Endothelial cell of umbilical vein (primary cell): ENCODE measurements at regions not wholly inside any gene's neighbourhood (a gene's known extent, or its start where the extent isn't known, plus 50 kb on each side); places are given as distances from the start of the nearest gene placed in this dataset.
A peak's percentile ranks its signal among the peaks of the same experiment; 100 is the strongest.

ENCODE experiments used
- BruUV-seq: library from RNA; stranded (reverse); fragments of 400-500 nt; replicated peaks from 2 replicates; lab custom pipeline; 2021; lab: Mats Ljungman, UMichigan
- CTCF ChIA-PET: fragments of 300-600, 350-600 bp; sonication (Branson Sonifier 250); formaldehyde crosslinking; loops from one replicate; lab custom pipeline; 2021; ENCODE audit warnings: antibody characterized with exemption, inconsistent platforms; lab: Charles Lee
- POLR2A ChIA-PET: fragments of 300-600, 350-600 bp; sonication (Branson Sonifier 250); formaldehyde crosslinking; loops from one replicate; lab custom pipeline; 2021; ENCODE audit warnings: antibody characterized with exemption, inconsistent platforms; lab: Charles Lee
- DNase-seq: peaks from one replicate; pipeline ENCODE4 v3.0.0-alpha.2; 2011; ENCODE audit warnings: low read depth, low spot score
- FAIRE-seq: peaks from 2 replicates; lab custom pipeline; 2011; peaks lifted over from hg19 to GRCh38; lab: Jason Lieb, UNC
- H2AFZ ChIP-seq: 2 replicates; pipeline ENCODE4 v1.6.0; 2012; ENCODE audit warnings: low read depth, low read length, control low read depth, inconsistent platforms
- H3K27ac ChIP-seq: 2 replicates; pipeline ENCODE4 v1.5.1; 2011; ENCODE audit warnings: low read depth, mild to moderate bottlenecking, control low read depth, low read length, moderate library complexity; ENCODE audit not compliant: insufficient read depth
- H3K27me3 ChIP-seq, 2 experiments: 2 replicates each; pipeline versions ENCODE4 v1.6.0 to v1.6.1; 2011; ENCODE audit warnings: low read length in 2 of 2, mixed read lengths in 1 of 2; ENCODE audit not compliant: control insufficient read depth in 2 of 2, insufficient read depth in 2 of 2
- H3K36me3 ChIP-seq, 2 experiments: 2 replicates in 1 of 2; 3 replicates in 1 of 2; pipeline ENCODE4 v1.5.1; 2011; ENCODE audit warnings: low read length in 2 of 2, mild to moderate bottlenecking in 1 of 2, moderate library complexity in 1 of 2; ENCODE audit not compliant: control insufficient read depth in 2 of 2, insufficient read depth in 2 of 2; ENCODE audit errors: extremely low read depth in 1 of 2
- H3K4me1 ChIP-seq: 3 replicates; pipeline ENCODE4 v1.5.1; 2011; ENCODE audit warnings: mild to moderate bottlenecking, low read length; ENCODE audit not compliant: control insufficient read depth, insufficient read depth; ENCODE audit errors: extremely low read depth
- H3K4me2 ChIP-seq: 2 replicates; pipeline ENCODE4 v1.6.1; 2011; ENCODE audit warnings: low read length, control low read depth, mixed read lengths; ENCODE audit not compliant: insufficient read depth
- H3K4me3 ChIP-seq, 3 experiments: fragments of 200-600 bp in 1 of 3; sonication (generic), shearing (Covaris generic) in 1 of 3; replicated peaks in 1 of 3; 2 replicates each; pipeline ENCODE4 v1.5.1; 2011 to 2016; ENCODE audit warnings: control low read depth in 3 of 3, low read length in 3 of 3, mild to moderate bottlenecking in 2 of 3, inconsistent platforms in 1 of 3, low read depth in 1 of 3, moderate library complexity in 1 of 3; ENCODE audit not compliant: insufficient read depth in 1 of 3
- H3K79me2 ChIP-seq: 2 replicates; pipeline ENCODE4 v1.6.0; 2012; ENCODE audit warnings: low read length, inconsistent platforms; ENCODE audit not compliant: control insufficient read depth, insufficient read depth
- H3K9ac ChIP-seq: replicated peaks from 2 replicates; pipeline ENCODE3; 2011; ENCODE audit warnings: low read length, control low read depth; ENCODE audit not compliant: insufficient read depth; ENCODE audit errors: extremely low read depth
- H3K9me1 ChIP-seq: replicated peaks from 3 replicates; pipeline ENCODE4 v1.6.0; 2011; ENCODE audit warnings: mild to moderate bottlenecking, low read length; ENCODE audit not compliant: control insufficient read depth, insufficient read depth; ENCODE audit errors: extremely low read depth
- H3K9me3 ChIP-seq: replicated peaks from 2 replicates; pipeline ENCODE4 v1.5.1; 2012; ENCODE audit warnings: low read length, inconsistent platforms; ENCODE audit not compliant: control insufficient read depth, insufficient read depth
- H4K20me1 ChIP-seq: replicated peaks from 2 replicates; pipeline ENCODE3; 2011; ENCODE audit warnings: mild to moderate bottlenecking, low read length; ENCODE audit not compliant: control insufficient read depth, insufficient read depth; ENCODE audit errors: extremely low read depth
- EZH2 ChIP-seq: IDR thresholded peaks from 2 replicates; pipeline ENCODE4 v1.6.1; 2012; ENCODE audit warnings: borderline replicate concordance, low read depth, mild to moderate bottlenecking, moderate library complexity, low read length, inconsistent platforms; ENCODE audit not compliant: severe bottlenecking
- FOS ChIP-seq: IDR thresholded peaks from 2 replicates; pipeline ENCODE4 v1.6.1; 2011; ENCODE audit warnings: mild to moderate bottlenecking, low read length, moderate library complexity, borderline replicate concordance; ENCODE audit not compliant: insufficient read depth
- JUN ChIP-seq: IDR thresholded peaks from 2 replicates; pipeline ENCODE4 v1.6.1; 2011; ENCODE audit warnings: borderline replicate concordance, low read depth; ENCODE audit not compliant: insufficient read length, insufficient read depth
- MAX ChIP-seq: IDR thresholded peaks from 2 replicates; pipeline ENCODE4 v1.6.1; 2011; ENCODE audit not compliant: insufficient read depth, insufficient read length
- MYC ChIP-seq: IDR thresholded peaks from one replicate; pipeline ENCODE4 v1.6.1; 2011; ENCODE audit warnings: mild to moderate bottlenecking, low read depth, low read length
- POLR2A ChIP-seq: IDR thresholded peaks from 2 replicates; pipeline ENCODE4 v1.6.1; 2012; ENCODE audit warnings: low read depth, mild to moderate bottlenecking, control low read depth, low read length
- POLR2AphosphoS5 ChIP-seq: IDR thresholded peaks from 2 replicates; pipeline ENCODE4 v1.6.1; 2012; ENCODE audit warnings: low read depth, mild to moderate bottlenecking, control low read depth, low read length, moderate library complexity; ENCODE audit not compliant: insufficient read depth
- dilution Hi-C: fragments of 300-500 bp; cut with MboI; formaldehyde crosslinking; loops from one replicate; pipeline ENCODE4 v1.15.0; 2019; ENCODE audit warnings: low sequenced_read_pairs; ENCODE audit not compliant: extremely low pct_ligation_motif_present
- intact Hi-C: fragments of 100-400 bp; cut with micrococcal nuclease; formaldehyde crosslinking; loops from one replicate; pipeline ENCODE4 v1.10.0; 2022

- peak; percentile 64 for DNase-seq
- FAIRE-seq, result peak; percentile 77
- TF ChIP-seq FOS (peak; percentile 53), JUN (peak; percentile 73), EZH2 (no peak), POLR2AphosphoS5 (no peak), MYC (no peak)
- H3K9ac ChIP-seq, result peak overlapping the region; percentile 22
- peak overlapping the region; percentile 82 for H3K27ac ChIP-seq
- no peaks in the 10 kb centered on the region for H3K9me1 ChIP-seq
- dilution Hi-C loops (no loop called here), intact Hi-C loops (no loop called here)
- H3K4me2 ChIP-seq, result peak overlapping the region; percentile 48
- no peaks in the 10 kb centered on the region for H3K9me3 ChIP-seq
- peaks cover 49% of the 10 kb centered on the region for H3K4me1 ChIP-seq
- H3K27me3 ChIP-seq, result no peaks in the 10 kb centered on the region
- CTCF ChIA-PET, result interaction anchor here (1.0 to 1.7 kb wide), 4 partner anchors 33 to 204 kb away, joined by 4 to 6 read pairs (median 4); partner anchors contain the start of gene SEMA6D
- POLR2A ChIA-PET, result no interaction called here
- H4K20me1 ChIP-seq, result no peaks in the 10 kb centered on the region
- peak overlapping the region; percentile 77 for H2AFZ ChIP-seq
- H3K79me2 ChIP-seq, result no peaks in the 10 kb centered on the region
- H3K36me3 ChIP-seq, result no peaks in the 10 kb centered on the region
- no peak overlapping the region for H3K4me3 ChIP-seq
- BruUV-seq, result TSS peak; percentile 27
These were observed 203.1 kb upstream of the SEMA6D start for GRCh38 chr15:47514200-47514652.

- Histone ChIP-seq H3K27ac (peak overlapping the region; percentile 66), H3K9me3 (no peaks in the 10 kb centered on the region), H3K4me3 (no peak overlapping the region), H3K9ac (peak overlapping the region; percentile 58), H3K4me2 (peak overlapping the region; percentile 84), H3K36me3 (no peaks in the 10 kb centered on the region), H4K20me1 (no peaks in the 10 kb centered on the region), H2AFZ (no peak overlapping the region), H3K9me1 (no peaks in the 10 kb centered on the region), H3K4me1 (peaks cover 52% of the 10 kb centered on the region), H3K79me2 (no peaks in the 10 kb centered on the region), H3K27me3 (peaks cover 0 to 3% of the 10 kb centered on the region in 2 experiments)
- intact Hi-C loops, result loop anchor here (2.0 to 5.0 kb wide), 5 partner anchors 32 to 319 kb away; no protein-coding TSS in a partner anchor
- POLR2A ChIA-PET, result no interaction called here
- dilution Hi-C loops, result no loop called here
- CTCF ChIA-PET, result interaction anchor here (1.0 to 2.7 kb wide), 10 partner anchors 10 to 1811 kb away, joined by 3 to 15 read pairs (median 5); partner anchors contain the start of gene SEMA6D
- DNase-seq (no peak), FAIRE-seq (no peak)
- no TSS peak for BruUV-seq
- TF ChIP-seq MYC, result no peak
- TF ChIP-seq MAX, result no peak
- peak; percentile 79 for TF ChIP-seq JUN
- TF ChIP-seq POLR2A, result no peak
- peak; percentile 24 for TF ChIP-seq FOS
These were observed 200.7 kb upstream of the SEMA6D start for GRCh38 chr15:47516558-47516957.
